Stimulated activated CD4-positive, alpha-beta T cell treated with anti-CD3 and anti-CD28 coated beads, Interleukin-12 subunit alpha, Interleukin-12 subunit beta, amount 100 ng/mL, for 48 hours (primary cell): ENCODE measurements at regions not wholly inside any gene's neighbourhood (a gene's known extent, or its start where the extent isn't known, plus 50 kb on each side); places are given as distances from the start of the nearest gene placed in this dataset.

Experiments used
- DNase-seq, 3 donors: peaks; one replicate each; pipeline ENCODE4 v3.0.0-alpha.2; 2020; ENCODE audit warnings: low read depth in 2 of 3, low spot score in 1 of 3

GRCh38 chr16:9556949-9557665, 465.7 kb downstream of the HAPSTR1 start:
- DNase-seq: no peak

- no peak for DNase-seq
Measured at GRCh38 chr16:9557713-9558112, 466.3 kb downstream of the HAPSTR1 start.

GRCh38 chr16:9566099-9566498, 474.7 kb downstream of the HAPSTR1 start:
- no peak for DNase-seq

GRCh38 chr16:9567666-9568065, 476.2 kb downstream of the HAPSTR1 start:
- no peak for DNase-seq

DNA sequence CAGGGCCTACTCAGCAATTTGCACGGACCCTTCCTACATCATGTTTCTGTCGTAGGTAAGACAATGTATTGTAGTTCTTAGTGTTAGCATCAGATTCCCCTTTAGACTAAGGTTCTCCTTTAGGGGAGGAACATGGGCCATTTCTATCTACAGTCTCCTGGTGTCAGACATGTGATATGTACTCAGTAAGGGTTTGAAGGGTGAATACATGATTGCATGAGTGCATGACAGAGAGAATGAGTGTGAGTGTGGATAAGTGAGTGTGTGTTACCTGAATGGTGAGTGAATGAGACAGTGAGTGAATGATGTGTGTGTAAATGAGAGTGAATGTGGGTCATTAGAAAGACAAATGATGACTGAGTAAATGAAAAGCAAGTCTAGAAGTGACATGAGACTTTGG, 476.8 kb downstream of the HAPSTR1 start:
- no peak for DNase-seq

- no peak for DNase-seq
Measured at GRCh38 chr16:9570521-9570920, 479.1 kb downstream of the HAPSTR1 start.

- no peak for DNase-seq
Measured at GRCh38 chr16:9578459-9578858, 487.0 kb downstream of the HAPSTR1 start.

DNA sequence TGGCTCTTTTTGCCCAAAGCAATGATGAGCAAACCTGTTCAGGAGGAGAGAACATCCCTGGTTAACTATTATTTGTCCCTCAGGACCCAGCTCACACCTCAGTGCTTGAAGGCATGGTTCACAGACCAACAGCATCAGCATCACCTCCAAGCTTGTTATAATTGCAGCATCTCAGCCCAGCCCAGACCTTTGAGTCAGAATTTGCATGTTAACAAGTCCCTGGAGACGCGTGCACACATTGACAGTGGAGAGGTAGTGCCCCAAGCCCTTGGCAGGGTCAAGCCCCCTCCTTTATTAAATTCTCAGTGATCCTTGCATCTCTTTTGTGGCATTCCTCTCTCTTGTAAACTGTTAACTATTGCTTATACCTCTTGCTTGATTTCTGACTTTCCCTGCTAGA, 488.6 kb downstream of the HAPSTR1 start:
- DNase-seq: no peak

DNA sequence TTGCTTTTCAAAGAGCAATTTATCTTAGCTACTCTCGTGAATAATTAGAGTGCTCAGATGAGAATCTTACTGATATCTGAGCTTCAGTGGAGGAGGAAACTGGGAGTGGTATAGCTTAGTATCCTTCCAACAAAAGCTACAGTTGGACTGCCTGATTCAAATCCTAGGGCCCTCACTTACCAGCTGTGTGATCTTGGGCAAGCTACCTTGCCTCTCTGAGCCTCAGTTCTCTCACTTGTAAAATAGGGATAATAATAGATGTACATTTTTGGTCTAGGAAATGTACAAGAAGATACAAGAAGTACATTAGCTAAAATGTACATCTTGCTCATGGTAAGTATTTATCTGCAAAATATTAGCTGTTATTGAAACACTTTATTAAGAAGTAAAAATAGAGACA, 502.0 kb downstream of the HAPSTR1 start:
- no peak for DNase-seq

GRCh38 chr16:9594047-9594446, 502.6 kb downstream of the HAPSTR1 start:
- DNase-seq: no peak

- DNase-seq: no peak
Measured at GRCh38 chr16:9594946-9595345, 503.5 kb downstream of the HAPSTR1 start.

DNA sequence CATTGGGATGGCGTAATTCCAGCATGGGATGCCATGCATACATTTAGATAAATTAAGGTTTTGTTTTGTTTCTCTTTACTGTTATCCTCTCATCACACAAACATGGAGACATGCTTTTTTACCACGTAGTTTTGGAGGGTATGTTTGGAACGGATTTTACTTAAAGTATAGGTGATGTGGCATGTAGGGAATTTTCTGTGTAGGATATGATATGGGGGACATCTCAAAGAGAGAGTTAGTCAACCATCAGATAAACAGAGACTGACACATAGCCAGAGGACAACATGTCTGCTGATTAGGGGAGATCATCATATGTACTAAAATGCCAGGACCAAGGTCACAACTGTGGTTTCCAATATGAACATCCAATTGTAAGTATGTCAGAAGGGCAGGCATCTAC, 503.9 kb downstream of the HAPSTR1 start:
- DNase-seq: no peak

DNA sequence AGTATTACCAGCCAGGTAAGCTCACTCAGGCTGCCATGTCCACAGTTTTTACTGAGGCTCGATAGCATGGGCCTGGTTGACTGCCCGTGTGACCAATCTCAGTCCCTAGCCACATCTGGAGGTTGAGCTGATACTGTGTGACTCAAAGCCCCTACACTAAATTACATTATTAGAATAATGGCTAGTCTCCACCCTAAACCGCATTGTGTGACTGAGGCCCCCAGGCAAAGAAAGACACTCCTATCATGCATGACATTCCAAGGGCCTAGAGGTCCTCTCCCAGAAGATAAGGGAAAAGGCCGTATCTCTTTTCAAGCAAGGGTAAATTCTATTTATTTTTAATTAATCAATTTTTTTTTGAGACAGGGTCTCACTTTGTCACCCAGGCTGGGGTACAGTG, 505.3 kb downstream of the HAPSTR1 start:
- DNase-seq: no peak

- DNase-seq: no peak
Measured at GRCh38 chr16:9597967-9598730, 506.7 kb downstream of the HAPSTR1 start.

DNA sequence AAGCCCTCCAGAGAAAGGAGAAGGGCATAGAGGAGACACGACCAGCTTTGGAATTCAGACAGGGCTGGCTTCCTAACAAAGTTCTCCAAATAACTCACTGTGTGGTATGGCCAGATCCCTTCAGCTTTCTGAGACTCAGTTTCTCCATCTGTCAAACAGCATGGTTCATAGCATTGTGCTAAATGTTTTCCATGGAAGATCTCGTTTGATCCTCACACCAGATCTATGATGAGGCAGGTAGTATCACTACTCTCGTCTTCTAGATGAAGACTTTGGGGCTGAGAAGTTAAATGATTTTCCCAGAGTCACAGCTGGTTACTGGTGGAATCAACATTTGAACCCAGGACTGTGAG, 507.3 kb downstream of the HAPSTR1 start:
- DNase-seq: no peak

GRCh38 chr16:9599415-9600120, 508.1 kb downstream of the HAPSTR1 start:
- no peak for DNase-seq

- no peak for DNase-seq
Measured at GRCh38 chr16:9602189-9602588, 510.7 kb downstream of the HAPSTR1 start.

DNA sequence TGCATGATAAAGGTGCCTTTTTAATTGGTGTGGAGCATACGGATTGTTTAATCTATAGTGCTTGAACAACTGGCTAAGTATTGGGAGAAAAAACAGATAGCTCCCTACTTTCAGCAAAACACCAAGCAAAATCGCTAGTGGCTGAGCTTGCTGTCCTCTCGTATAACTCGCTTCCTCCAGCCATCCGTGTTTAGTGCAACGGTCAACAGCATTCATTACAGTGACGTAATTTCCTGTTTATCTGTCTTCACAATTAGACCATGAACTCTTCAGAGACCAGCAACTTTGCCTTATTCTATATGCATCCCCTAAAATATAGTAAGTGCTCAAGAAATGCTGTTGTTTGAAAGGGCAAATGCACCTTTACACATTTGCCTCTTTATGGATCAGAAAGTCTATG, 511.9 kb downstream of the HAPSTR1 start:
- no peak for DNase-seq

DNA sequence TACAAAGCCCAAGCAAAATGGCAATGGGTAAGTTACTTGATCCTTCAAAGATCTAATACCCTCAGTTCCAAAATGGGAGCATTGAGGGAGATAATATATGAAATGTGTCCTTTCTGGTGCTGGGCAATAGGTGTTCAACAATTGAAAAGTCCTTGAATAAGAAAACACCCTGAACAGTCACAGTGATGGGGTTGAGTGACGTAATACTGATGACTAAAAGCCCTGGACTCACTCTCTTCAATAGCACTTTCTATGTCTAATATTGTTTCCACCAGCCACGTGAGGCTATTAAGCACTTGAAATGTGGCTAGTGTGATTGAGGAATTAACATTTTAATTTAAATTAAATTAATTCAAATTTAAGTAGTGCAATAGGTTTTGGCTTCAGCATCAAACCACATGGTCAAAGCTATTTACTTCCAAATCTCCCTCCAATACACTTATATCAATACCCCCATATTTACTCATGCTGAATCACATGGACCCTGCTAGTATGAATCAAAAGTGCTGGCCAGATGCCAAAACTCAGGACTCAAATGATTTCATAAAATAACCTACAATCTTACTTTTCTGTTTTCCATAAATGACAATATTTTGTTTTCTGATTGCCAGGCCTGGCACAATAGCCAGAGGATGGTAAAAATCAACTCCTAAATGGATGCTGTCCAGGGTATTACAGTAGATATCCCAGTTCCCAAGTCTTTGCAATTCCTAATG, 516.2 kb downstream of the HAPSTR1 start:
- no peak for DNase-seq

DNA sequence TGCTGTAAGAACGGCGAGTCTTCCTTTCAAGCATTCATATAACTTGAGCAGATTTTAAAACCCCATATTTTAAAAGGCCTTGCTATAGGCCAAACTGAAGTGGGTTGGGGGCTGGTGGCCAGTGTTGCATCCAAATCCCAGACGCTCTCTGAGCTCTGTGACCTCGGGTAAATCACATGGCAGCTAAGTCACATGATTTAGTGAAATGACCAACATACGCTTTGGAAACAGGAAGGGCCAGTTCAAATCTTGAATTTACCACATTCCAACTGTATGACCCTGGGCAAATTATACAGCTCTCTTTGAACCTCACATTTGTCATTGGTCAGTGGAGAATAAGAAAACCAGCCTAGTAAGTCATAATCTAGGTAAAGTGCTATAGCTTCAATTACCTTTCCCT, 519.3 kb downstream of the HAPSTR1 start:
- no peak for DNase-seq

DNA sequence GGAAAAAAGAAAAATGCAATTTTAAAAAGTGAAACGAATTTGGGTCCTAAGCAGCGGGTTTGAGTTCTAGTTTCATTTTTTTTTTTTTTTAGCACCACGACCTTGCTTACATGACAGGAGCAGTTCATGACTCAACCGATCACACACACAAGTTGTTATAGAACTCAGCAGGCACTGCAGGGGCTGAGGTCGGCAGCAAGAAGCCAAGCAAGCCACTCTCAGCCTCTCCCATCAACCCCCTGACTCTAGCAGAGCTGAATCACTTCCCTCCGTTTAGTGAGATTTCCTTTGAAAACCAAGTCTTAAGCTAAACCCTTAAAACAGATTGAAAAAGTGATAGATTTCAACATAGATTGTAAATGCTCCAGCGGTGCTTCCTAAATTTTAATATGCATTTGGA, 520.8 kb downstream of the HAPSTR1 start:
- no peak for DNase-seq

DNA sequence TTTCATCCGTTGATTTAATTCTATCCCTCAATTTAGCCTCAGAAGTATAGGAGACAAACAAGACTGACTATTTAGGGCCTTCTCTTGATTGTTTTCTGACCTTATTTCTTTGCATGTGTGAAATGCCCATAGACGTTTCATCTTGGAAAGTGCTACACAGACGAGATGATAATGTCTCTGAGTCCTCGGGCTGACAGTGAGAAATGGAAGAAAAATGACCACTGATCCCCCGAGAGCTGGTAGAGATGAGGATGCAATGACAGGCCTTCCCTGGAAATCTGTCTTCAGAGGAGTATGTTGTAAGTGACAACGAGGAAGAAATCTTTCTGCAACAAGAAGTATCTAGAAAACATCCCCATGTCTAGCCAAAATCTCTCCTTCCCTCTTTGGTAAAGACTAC, 522.9 kb downstream of the HAPSTR1 start:
- no peak for DNase-seq
